GM19351 (cell line): ENCODE measurements at regions not wholly inside any gene's neighbourhood (a gene's known extent, or its start where the extent isn't known, plus 50 kb on each side); places are given as distances from the start of the nearest gene placed in this dataset.
"Not testable (repeated sequence)": the region's sequence is repeated elsewhere in the genome, so short reads cannot be mapped to it uniquely, and the experiment has no call there.

Experiments used
- ATAC-seq: cut with Tn5 transposase; IDR thresholded peaks from one replicate; pipeline ENCODE4 v1.9.1; 2021; ENCODE audit warnings: mild to moderate bottlenecking, moderate library complexity; ENCODE audit not compliant: unreplicated experiment

- ATAC-seq: no peak
Measured at GRCh38 chr7:84941936-84942335, 244.9 kb downstream of the SEMA3D start.

GRCh38 chr7:84941291-84941690 lies 245.6 kb downstream of the SEMA3D start:
- ATAC-seq: no peak

DNA sequence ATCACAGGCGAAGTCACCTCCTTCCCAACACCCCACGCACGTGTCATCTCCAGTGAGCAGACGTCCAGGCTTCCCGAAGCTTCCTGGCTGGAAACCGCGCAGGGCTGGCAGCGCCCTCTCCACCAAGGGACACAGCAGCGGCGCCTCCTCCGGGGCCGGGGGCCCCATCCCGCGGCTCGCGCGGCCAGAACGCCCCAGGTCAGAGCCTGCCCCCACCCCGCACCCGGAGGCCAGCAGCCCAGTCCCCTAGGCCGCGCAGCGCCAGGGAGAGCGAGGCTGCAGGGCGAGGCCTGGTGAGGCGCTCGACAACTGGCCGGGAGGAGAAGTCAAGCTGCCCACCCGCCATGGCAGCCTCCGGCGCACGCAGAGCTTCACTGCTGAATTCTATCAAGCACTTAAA lies 247.0 kb downstream of the SEMA3D start:
- ATAC-seq: no peak

DNA sequence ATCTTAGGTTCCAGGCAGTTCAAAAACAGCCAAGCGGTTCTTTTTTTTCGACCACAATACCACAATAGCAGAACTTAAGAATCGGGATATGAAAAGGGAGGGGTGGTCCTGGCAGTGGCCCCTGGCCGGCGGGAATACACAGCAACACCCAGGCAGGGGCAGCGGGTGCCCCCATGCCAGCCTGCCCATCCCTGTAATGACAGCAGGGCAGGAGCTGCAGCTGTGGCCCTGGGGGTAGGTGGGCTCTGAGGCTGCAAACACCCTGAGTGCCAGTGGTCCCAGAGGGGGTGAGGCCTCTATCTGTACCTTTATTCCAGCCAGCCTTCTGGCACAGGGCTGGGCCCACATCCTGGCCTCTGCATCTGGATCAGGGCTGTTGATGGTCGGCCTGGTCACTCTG lies 247.4 kb downstream of the SEMA3D start:
- ATAC-seq: no peak

DNA sequence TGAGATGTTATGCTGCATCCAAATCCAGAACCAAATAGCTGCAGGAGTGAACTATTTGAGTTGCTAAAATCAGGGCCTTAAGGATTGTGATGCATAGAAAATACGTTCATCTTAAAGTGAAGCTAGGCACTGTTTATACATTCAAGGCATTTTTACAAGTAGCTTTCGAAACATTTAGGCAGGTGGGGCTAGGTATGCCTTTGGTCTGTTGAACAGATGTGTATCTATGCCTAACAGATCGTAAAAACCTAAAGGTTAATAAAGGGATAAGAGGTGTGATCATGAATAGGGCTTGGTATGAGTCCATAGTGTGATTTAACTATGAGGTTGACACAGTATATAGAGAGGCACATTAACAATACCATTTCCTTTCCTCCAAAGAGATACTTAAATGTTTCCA lies 262.5 kb downstream of the SEMA3D start:
- ATAC-seq: no peak

DNA sequence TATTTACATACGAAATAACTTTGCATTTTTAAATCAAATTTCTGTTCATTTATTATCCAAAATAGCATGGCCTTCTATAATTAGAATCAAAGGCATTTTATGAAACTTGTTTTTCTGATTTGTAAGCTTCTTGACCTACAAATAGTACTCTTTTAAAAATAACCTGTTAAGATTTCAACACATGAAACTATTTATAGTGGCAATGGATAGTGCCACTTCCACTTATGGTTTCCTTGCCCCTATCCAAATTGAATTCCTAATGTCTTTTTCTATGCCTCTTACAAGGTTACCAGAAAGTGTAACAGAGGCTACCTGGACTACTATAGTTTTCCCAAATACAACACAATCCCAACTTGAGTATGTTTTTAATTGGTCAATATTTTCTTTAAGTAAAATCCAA lies 263.5 kb downstream of the SEMA3D start:
- ATAC-seq: no peak

GRCh38 chr7:84921154-84921553 lies 265.7 kb downstream of the SEMA3D start:
- ATAC-seq: no peak

GRCh38 chr7:84916973-84917372 lies 269.9 kb downstream of the SEMA3D start:
- not testable (repeated sequence) for ATAC-seq

- no peak for ATAC-seq
Measured at GRCh38 chr7:84916161-84916560, 270.7 kb downstream of the SEMA3D start.

GRCh38 chr7:84914598-84914997 lies 272.3 kb downstream of the SEMA3D start:
- no peak for ATAC-seq

DNA sequence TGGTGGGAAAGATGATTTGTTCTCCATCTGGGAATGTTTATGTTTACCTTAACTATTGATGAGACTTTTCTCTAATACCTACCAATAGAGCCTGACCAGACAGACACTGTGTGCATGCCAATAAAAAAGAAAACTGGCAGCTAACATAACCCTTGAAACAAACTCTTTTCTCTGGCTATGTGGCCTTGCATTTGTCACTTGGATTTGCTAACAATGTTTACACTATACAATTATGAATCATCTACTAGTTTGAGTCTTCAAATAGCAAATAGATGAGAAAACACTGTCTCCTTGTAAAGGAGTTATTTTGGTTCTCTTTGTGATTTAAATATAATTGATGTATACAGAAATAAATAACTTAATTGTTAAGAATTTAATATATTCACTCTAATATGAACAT lies 273.1 kb downstream of the SEMA3D start:
- no peak for ATAC-seq

DNA sequence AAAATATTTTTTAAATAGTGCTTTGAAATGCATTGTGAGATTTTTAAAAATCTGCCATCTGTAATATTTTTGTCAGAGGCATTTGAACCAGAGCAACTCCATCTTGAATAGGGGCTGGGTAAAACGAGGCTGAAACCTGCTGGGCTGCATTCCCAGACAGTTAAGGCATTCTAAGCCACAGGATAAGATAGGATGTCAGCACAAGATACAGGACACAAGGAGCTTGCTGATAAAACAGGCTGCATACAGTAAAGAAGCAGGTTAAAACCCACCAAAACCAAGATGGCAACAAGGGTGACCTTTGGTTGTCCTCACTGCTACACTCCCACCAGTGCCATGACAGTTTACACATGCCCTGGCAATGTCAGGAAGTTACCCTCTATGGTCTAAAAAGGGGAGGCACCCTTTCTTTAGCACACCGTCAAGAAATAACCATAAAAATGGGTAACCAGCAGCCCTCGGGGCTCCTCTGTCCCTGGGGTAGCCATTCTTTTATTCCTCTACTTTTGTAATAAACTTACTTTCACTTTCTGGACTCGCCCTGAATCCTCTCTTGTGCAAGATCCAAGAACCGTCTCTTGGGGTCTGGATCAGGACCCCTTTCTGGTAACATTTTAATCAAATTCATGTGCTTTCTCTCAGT lies 273.7 kb downstream of the SEMA3D start:
- ATAC-seq: no peak

GRCh38 chr7:84912537-84912936 lies 274.3 kb downstream of the SEMA3D start:
- no peak for ATAC-seq

- no peak for ATAC-seq
Measured at GRCh38 chr7:84912018-84912417, 274.8 kb downstream of the SEMA3D start.

DNA sequence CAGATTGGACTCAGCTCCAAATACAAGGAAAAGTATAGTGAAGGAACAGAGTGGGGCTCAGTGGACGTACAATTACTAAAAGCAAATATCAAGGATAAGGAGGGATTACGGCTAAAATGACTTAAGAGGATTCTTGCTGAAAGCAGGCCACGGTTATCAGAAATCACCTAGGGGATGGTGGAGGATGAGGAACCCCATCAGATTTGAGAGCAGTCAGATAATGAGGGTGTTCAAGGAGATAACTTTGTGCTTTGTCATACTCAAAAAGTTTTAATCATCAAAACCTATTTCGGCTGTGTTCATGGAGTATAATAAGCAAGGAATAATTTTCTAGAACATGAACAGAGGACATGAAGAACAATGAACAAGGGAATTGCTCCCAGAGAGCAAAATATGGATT lies 275.8 kb downstream of the SEMA3D start:
- no peak for ATAC-seq

DNA sequence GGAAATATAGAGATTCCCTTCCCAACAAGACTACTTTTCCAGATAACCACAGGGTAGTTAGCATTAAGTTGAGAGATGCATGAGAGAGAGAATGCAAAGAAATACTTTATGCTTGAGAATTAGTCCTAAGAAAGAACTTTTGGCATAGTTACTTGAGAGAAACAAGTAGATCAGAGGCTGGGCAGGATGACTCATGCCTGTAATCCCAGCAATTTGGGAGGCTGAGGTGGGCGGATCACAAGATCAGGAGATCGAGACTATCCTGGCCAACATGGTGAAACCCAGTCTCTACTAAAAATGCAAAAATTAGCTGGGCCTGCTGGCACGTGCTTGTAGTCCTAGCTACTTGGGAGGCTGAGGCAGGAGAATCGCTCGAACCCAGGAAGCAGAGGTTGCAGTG lies 276.5 kb downstream of the SEMA3D start:
- ATAC-seq: not testable (repeated sequence)

DNA sequence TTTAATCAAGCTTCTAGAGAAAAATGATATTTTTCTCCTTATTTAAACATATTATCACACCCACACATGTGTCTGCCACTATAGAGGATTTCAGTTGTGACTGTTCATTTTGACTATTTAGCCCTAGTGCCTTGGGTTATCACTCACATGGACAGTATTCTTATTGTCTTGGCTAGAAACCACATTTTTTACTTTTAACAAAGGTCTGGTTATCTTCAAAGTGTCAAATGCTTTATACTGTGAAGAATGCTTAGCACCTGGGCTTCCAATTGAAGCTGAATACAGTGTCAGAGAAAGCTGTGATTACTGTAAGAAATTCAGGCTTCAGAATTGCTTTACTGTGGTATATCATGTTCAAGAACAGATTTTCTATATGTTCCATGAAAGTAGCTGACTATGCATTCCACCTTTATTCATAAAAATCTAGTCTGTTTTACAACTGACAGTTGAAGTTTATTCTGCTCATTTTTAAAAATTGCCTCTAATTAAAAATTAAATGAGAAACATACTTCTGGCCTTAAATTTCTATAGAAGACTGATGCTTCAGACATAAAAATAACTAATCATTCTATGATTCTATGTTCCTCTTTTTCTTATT lies 278.6 kb downstream of the SEMA3D start:
- no peak for ATAC-seq

DNA sequence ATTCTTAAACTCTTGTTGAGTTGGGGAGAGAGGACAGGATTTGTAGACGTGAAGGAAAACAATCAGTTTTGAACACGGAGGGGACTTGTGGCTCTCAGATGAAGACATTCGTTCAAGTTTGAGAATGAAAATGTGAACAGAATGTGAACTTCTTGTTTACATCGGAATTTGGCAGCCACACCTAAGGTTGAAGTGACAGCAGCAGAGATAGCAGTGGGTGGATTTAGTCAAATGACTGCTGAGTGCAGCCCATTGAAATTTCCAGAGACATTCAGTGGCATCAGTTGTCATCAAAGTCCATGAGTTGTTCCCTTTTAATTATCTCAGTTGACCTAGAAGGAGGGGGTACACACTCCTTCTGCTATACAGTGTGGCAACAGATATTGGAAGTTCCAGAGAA lies 280.0 kb downstream of the SEMA3D start:
- no peak for ATAC-seq

DNA sequence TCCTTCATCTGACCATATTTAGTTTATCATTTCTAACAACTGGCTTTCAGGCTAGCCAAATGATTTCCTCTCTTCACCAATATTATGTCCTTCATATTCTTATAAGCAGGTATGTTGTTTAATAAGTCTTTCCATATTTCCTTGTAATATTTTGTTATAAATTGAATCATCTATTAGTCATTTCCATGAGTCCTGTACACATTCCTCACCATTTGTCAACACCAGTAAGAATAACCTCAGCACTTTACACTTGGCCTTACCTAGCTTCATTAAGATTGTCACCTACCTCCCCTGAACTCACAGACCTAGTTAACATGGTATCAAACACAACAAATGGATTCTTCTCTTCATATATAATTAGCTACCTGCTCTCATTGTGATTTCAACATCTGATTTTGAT lies 282.3 kb downstream of the SEMA3D start:
- no peak for ATAC-seq

GRCh38 chr7:84901366-84901765 lies 285.5 kb downstream of the SEMA3D start:
- ATAC-seq: no peak

GRCh38 chr7:84900215-84900614 lies 286.6 kb downstream of the SEMA3D start:
- no peak for ATAC-seq

GRCh38 chr7:84895563-84895962 lies 291.3 kb downstream of the SEMA3D start:
- ATAC-seq: no peak

- not testable (repeated sequence) for ATAC-seq
Measured at GRCh38 chr7:84883570-84883969, 303.3 kb downstream of the SEMA3D start.
